GM19351 (cell line): ENCODE measurements at regions not wholly inside any gene's neighbourhood (a gene's known extent, or its start where the extent isn't known, plus 50 kb on each side); places are given as distances from the start of the nearest gene placed in this dataset.

Experiments used
- ATAC-seq: cut with Tn5 transposase; IDR thresholded peaks from one replicate; pipeline ENCODE4 v1.9.1; 2021; ENCODE audit warnings: mild to moderate bottlenecking, moderate library complexity; ENCODE audit not compliant: unreplicated experiment

GRCh38 chr16:76897816-76898215 is 293.2 kb upstream of the MON1B start:
- no peak for ATAC-seq

GRCh38 chr16:76899767-76900166 is 291.2 kb upstream of the MON1B start:
- ATAC-seq: no peak

GRCh38 chr16:76900285-76901263 is 290.4 kb upstream of the MON1B start:
- ATAC-seq: no peak

- no peak for ATAC-seq
Measured at GRCh38 chr16:76906552-76906951, 284.4 kb upstream of the MON1B start.

DNA sequence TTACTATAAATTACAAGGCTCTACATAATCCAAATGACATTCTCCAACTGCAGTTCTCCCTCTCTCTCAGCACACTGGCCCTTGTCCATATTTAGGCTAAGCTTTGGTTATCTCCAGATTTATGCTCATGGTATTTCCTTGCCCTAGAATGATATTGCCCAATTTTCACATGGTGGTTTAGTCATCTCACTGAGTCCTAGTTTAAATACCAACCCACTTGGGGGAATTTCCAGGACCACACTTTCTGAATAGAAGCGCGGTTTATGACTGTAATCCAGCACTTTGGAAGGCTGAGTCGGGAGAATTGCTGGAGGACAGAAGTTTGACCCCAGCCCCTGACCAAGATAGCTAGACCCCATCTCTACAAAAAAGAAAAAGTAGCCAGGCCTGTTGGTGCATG is 280.1 kb upstream of the MON1B start:
- ATAC-seq: no peak

DNA sequence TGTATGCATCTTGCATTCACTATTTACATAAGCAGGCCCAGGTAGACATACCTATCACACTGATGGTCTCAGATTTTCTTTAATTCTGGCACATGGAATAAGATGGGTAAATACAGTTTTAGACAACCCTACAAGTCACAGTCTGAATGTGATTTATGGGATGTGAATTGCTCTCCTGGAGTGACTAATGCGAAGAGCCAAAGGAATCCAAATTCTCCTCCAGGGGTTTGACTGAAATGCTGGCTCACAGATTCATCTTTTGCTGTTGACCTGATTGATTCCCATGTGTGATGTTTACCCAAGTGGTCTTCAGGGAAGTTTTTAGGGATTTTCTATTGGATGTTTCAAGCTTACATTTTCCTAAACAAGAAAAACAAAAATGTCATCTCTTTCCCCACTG is 277.9 kb upstream of the MON1B start:
- ATAC-seq: no peak

GRCh38 chr16:76926042-76926441 is 264.9 kb upstream of the MON1B start:
- no peak for ATAC-seq

GRCh38 chr16:76926595-76926994 is 264.4 kb upstream of the MON1B start:
- ATAC-seq: no peak

GRCh38 chr16:76931186-76931585 is 259.8 kb upstream of the MON1B start:
- no peak for ATAC-seq

GRCh38 chr16:76932541-76933211 is 258.3 kb upstream of the MON1B start:
- no peak for ATAC-seq

DNA sequence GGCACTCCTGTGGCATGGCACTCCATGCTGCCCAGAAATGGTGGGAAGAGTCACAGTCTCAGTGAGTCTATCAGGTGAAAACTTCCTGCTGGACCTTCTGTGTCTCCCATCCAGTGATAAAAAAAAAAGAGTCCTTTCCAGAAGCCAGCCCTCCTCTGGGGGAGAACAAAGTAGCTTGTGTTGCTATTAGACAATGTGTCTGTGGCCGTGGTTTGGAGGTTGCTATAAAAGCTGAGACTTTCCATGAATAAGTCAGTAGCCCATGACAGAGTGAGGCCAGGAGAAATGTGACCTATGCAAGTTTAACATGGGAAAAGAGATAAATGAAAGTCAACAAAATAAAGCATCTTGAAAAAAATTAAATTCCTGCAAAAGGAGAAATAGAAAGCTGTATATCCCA is 250.7 kb upstream of the MON1B start:
- no peak for ATAC-seq

DNA sequence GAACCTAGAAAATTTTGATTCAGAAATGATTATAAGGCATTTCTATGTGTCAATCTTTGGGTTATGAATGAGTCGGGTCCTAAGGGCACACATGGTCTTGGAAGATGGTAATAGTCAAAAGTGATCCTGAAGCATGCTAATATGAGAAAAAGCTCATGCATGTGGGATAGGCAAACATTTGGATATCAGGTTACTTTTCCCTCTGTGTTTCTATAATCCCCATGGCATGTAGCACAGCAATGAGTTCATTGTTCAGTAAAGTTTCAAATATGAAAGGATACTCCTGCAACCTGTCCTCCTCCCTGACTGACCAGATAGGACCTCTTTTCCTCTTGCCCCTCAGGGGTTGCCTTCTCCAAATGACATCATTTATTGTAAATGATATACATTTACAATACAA is 249.9 kb upstream of the MON1B start:
- no peak for ATAC-seq

DNA sequence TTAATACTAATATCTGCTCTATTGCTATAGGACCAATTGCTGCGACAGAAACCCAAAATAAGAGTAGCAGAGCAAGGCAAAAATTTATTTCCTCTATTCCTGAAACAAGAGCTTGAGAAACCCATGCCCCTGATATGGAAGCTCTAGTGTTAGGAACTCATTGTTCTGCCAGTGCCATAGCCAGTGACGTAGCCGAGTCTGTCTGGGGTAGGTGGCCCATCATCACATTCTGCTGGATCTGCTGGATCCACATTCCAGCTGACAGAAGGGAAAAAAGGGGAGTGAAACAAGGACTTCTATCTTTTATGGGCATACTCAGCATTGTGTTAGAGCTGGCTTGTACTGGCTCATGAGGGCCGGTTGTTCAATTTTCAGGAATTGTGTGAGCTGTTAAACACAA is 248.9 kb upstream of the MON1B start:
- no peak for ATAC-seq

DNA sequence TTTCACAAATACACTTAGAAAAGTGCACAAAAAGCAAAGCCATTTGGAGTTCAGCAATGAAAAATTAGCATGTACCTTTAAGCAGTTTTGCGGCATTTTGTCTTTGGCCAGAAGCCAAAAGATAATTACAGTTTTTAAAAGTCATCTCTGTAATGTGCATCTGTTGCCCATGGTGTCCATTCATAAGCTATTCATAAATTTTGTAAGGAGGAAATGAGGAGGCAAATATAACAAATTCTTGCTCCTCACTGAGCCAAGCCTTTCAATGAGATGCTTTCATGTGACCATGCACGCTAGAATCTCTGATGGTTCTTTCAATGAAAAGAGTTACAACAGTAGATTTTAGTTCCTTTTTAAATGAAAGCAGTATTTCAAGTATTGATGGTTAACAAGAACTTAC is 247.1 kb upstream of the MON1B start:
- ATAC-seq: no peak

GRCh38 chr16:76946879-76947278 is 244.1 kb upstream of the MON1B start:
- no peak for ATAC-seq

GRCh38 chr16:76947749-76948148 is 243.2 kb upstream of the MON1B start:
- ATAC-seq: no peak

DNA sequence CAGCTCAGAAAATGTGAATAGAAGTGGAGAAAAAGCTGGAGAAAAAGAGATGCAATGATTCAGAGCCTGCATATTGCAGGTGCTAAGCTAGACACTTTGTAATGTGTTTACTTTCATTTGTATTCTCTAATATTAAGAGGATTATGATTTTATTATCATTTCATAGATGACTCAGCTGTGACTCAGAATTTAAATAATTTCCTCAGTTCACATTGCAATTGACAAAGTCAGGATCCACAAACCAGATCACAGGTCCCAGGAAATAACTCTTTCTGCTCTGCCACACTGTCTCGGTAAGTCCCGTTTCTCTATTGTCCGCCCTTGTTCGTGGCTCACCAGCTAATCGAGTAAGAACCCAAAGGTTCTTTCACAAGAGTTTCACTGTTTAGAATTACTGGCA is 235.4 kb upstream of the MON1B start:
- no peak for ATAC-seq

GRCh38 chr16:76956394-76956793 is 234.6 kb upstream of the MON1B start:
- ATAC-seq: no peak

DNA sequence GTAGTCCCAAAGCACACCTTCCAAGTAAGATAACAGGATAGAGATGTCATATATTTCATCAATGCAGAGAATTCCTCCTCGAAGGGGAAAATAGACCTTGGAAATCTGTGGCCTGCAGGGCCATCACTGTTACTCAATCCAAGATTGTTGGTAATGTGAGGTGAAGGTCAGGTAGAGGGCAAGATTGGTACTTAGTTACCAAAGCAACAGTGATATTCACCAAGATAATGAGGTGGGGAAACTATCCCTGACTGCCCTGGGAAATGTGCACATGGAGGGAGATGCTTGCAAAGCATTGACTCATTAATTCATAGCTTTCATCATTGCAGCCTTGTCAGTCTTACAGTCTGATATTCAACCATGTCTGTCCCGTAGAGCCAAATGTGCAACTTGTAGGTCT is 234.1 kb upstream of the MON1B start:
- ATAC-seq: no peak

GRCh38 chr16:76959166-76959565 is 231.8 kb upstream of the MON1B start:
- no peak for ATAC-seq

- ATAC-seq: no peak
Measured at GRCh38 chr16:76963614-76964315, 227.2 kb upstream of the MON1B start.
